ENCODE measurements at regions not wholly inside any gene's neighbourhood (a gene's known extent, or its start where the extent isn't known, plus 50 kb on each side); places are given as distances from the start of the nearest gene placed in this dataset.

DNA sequence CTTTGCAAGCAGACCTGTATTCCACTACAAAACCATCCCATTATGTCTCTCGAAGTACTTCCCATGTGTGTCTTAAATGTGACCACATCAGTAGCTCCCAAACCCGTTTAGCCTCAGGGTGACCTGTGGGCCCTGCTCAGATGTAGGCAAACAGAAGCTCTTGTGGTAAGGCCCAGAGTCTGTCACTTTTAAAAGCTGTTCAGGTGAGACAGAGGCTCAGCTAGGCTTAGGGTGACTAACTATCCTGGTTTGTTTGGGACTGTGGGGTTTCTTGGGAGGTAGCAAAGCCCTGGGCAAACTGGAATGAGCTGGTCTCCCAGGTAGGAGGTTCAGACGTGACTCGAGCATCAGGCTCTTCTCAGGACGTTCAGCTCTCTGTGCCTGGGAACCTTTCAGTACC is 64.5 kb upstream of the VASH1 start:
- TF ChIP-seq CTCF (IDR thresholded peaks at IDR 0.05; ENCODE audit: low read depth, low read length) = no peak
- no peak for DNase-seq (ENCODE audit: extremely low read depth, low read depth)

DNA sequence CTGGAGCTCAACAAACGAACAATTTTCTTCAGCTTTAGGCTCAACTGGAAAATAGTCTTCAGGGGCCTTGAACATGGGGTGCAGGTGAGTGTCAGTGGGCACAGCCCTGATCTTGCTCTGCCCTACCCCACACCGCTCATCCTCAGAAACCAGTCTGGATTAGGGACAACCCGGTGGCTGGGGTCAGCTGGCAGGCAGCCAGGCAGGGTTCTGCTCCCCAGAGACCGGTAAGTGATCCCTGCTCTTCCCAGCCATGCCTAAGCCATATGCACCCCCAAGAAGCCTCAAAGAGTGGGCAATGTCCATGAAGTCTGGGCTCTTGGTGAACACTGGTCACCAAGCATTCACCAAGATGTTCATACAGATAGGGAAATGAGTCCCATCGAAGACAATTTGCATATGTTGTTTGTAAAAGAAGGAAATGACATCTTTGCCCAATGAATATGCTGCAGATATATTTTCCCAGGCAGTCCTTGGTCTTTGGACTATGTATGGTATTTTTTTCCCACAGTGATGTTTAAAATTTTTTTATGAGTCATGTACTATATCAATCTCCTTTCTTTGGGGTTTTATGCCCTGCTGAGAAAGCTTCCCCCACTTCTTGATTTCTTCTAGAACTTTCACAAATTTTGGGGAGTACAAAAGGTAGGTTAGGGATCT is 63.9 kb upstream of the VASH1 start:
- DNase-seq (ENCODE audit: extremely low read depth, low read depth) = no peak
- TF ChIP-seq CTCF (IDR thresholded peaks at IDR 0.05; ENCODE audit: low read depth, low read length) = no peak

GRCh38 chr14:76698191-76698590 is 63.1 kb upstream of the VASH1 start:
- DNase-seq (ENCODE audit: extremely low read depth, low read depth) = no peak
- TF ChIP-seq CTCF (IDR thresholded peaks at IDR 0.05; ENCODE audit: low read depth, low read length) = no peak

- no peak for DNase-seq (ENCODE audit: extremely low read depth, low read depth)
These were observed 62.6 kb upstream of the VASH1 start for GRCh38 chr14:76698631-76699030.

GRCh38 chr14:76699209-76699938 is 61.9 kb upstream of the VASH1 start:
- DNase-seq (ENCODE audit: extremely low read depth, low read depth) = no peak
- no peak for TF ChIP-seq CTCF (IDR thresholded peaks at IDR 0.05; ENCODE audit: low read depth, low read length)

More at GRCh38 chr14:76698631-76699030, 62.6 kb upstream of the VASH1 start:
- TF ChIP-seq CTCF (IDR thresholded peaks at IDR 0.05; ENCODE audit: low read depth, low read length) = no peak

GRCh38 chr14:76699939-76700590 is 61.2 kb upstream of the VASH1 start:
- no peak for DNase-seq (ENCODE audit: extremely low read depth, low read depth)
- TF ChIP-seq CTCF (IDR thresholded peaks at IDR 0.05; ENCODE audit: low read depth, low read length) = no peak

- DNase-seq (ENCODE audit: extremely low read depth, low read depth) = no peak
- no peak for TF ChIP-seq CTCF (IDR thresholded peaks at IDR 0.05; ENCODE audit: low read depth, low read length)
These were observed 59.8 kb upstream of the VASH1 start for GRCh38 chr14:76701436-76701835.

Data from AG09319 (cell line).